ENCODE measurements at regions not wholly inside any gene's neighbourhood (a gene's known extent, or its start where the extent isn't known, plus 50 kb on each side); places are given as distances from the start of the nearest gene placed in this dataset.
"Not testable (repeated sequence)": the region's sequence is repeated elsewhere in the genome, so short reads cannot be mapped to it uniquely, and the experiment has no call there.

DNA sequence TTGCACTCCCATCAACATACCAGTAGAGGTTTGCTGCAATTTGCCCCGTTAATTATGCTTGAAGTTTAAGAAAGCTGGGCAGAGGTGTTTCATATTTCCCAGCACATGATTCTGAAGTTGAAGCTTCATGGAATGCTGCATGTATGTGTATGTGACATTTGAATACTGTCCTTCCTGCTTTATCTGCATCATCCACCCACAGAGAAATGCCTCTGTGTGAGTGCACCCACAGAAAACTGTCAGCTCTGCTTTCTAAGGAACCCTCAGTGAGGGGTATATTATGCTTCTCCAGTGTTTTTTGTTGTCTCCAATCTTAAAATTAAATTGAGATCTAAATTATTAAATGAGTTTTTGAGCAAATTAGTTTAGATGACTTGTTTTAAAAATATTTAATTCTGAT, 358.1 kb upstream of the PIK3R1 start:
- no peaks in the 10 kb centered on the region for H3K36me3 Mint-ChIP-seq (ENCODE audit: insufficient read depth, unreplicated experiment)
- no TSS peak for BruUV-seq (replicated peaks)
- H3K4me1 Mint-ChIP-seq (ENCODE audit: low read depth, unreplicated experiment), result no peaks in the 10 kb centered on the region
- no peak overlapping the region for H3K4me3 Mint-ChIP-seq (ENCODE audit: low read depth, unreplicated experiment)
- H3K27me3 Mint-ChIP-seq (ENCODE audit: unreplicated experiment), result no peaks in the 10 kb centered on the region
- TF ChIP-seq, protein P1, sequence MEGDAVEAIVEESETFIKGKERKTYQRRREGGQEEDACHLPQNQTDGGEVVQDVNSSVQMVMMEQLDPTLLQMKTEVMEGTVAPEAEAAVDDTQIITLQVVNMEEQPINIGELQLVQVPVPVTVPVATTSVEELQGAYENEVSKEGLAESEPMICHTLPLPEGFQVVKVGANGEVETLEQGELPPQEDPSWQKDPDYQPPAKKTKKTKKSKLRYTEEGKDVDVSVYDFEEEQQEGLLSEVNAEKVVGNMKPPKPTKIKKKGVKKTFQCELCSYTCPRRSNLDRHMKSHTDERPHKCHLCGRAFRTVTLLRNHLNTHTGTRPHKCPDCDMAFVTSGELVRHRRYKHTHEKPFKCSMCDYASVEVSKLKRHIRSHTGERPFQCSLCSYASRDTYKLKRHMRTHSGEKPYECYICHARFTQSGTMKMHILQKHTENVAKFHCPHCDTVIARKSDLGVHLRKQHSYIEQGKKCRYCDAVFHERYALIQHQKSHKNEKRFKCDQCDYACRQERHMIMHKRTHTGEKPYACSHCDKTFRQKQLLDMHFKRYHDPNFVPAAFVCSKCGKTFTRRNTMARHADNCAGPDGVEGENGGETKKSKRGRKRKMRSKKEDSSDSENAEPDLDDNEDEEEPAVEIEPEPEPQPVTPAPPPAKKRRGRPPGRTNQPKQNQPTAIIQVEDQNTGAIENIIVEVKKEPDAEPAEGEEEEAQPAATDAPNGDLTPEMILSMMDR (IDR thresholded peaks at IDR 0.05; ENCODE audit: unreplicated experiment), result no peak
- no peaks in the 10 kb centered on the region for H3K9me3 Mint-ChIP-seq (ENCODE audit: low read depth, unreplicated experiment)
- no peak overlapping the region for H3K27ac Mint-ChIP-seq (ENCODE audit: unreplicated experiment)
- no peak for DNase-seq
- CTCF ChIA-PET, result no interaction called here
- intact Hi-C loops (cut with micrococcal nuclease; ENCODE audit: unreplicated experiment), result no loop called here

DNA sequence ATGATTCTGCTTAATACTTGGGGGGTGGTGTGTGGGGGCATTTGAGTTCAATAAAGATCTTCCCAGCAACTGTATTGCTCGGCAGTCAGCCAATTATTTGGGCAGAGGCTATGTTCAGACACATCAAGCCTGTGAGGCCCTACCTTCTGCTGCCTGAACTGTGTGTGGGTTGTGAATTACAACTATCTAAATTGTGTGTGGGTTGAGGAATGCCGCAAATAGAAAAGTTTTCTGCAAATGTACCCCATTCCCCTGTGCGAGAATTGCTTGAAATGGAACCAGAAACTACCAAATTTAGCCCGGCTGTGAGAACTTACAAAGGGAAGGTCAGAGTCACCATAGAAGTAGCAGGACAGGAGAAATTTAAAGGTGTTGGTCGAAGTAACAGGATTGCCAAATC, 360.0 kb upstream of the PIK3R1 start:
- no TSS peak for BruUV-seq (replicated peaks)
- Mint-ChIP-seq H3K27ac (ENCODE audit: unreplicated experiment) (no peak overlapping the region), H3K4me3 (ENCODE audit: low read depth, unreplicated experiment) (no peak overlapping the region), H3K4me1 (ENCODE audit: low read depth, unreplicated experiment) (no peaks in the 10 kb centered on the region), H3K9me3 (ENCODE audit: low read depth, unreplicated experiment) (no peaks in the 10 kb centered on the region), H3K27me3 (ENCODE audit: unreplicated experiment) (no peaks in the 10 kb centered on the region), H3K36me3 (ENCODE audit: insufficient read depth, unreplicated experiment) (no peaks in the 10 kb centered on the region)
- intact Hi-C loops (cut with micrococcal nuclease; ENCODE audit: unreplicated experiment), result no loop called here
- CTCF ChIA-PET, result no interaction called here
- DNase-seq, result no peak
- TF ChIP-seq, protein P1 (IDR thresholded peaks at IDR 0.05; ENCODE audit: unreplicated experiment), result no peak

DNA sequence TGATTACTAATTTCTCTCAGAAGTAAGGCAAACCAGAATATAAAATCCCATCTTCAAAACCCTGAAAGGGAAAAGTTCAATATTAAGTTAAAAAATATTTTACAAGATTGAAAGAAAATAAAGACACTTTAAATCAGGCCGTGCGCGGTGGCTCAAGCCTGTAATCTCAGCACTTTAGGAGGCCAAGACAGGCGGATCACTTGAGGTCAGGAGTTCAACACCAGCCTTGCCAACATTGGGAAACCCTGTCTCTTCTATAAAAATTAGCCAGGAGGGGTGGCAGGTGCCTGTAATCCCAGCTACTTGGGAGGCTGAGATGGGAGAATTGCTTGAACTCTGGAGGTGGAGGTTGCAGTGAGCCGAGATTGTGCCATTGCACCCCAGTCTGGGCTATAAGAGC, 364.6 kb upstream of the PIK3R1 start:
- DNase-seq; BruUV-seq (replicated peaks); H3K9me3 Mint-ChIP-seq (ENCODE audit: low read depth, unreplicated experiment); H3K27me3 Mint-ChIP-seq (ENCODE audit: unreplicated experiment); H3K36me3 Mint-ChIP-seq (ENCODE audit: insufficient read depth, unreplicated experiment); H3K27ac Mint-ChIP-seq (ENCODE audit: unreplicated experiment); H3K4me3 Mint-ChIP-seq (ENCODE audit: low read depth, unreplicated experiment); intact Hi-C loops (cut with micrococcal nuclease; ENCODE audit: unreplicated experiment); CTCF ChIA-PET; H3K4me1 Mint-ChIP-seq (ENCODE audit: low read depth, unreplicated experiment): not testable (repeated sequence)

DNA sequence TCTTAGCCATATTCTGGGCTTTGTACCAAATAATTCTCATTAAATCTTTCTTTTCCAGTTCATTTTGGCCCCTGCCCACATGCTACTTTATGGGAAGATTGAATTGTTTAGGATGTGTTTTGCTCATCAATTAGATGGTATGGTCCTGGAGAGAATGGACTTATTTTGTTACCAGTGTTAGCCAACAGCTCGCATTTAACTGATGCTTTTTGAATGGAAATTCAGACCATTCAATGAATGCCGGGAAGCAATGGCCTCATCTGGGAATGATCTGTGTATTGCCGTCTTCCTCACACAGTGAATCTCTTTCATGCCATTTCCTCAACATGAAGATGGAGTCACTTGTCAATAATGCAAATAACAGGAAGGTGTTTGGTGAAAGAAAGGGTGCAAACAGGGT, 370.6 kb upstream of the PIK3R1 start:
- Mint-ChIP-seq H3K4me1 (ENCODE audit: low read depth, unreplicated experiment) (no peaks in the 10 kb centered on the region), H3K27ac (ENCODE audit: unreplicated experiment) (no peak overlapping the region), H3K4me3 (ENCODE audit: low read depth, unreplicated experiment) (no peak overlapping the region), H3K36me3 (ENCODE audit: insufficient read depth, unreplicated experiment) (no peaks in the 10 kb centered on the region), H3K27me3 (ENCODE audit: unreplicated experiment) (no peaks in the 10 kb centered on the region), H3K9me3 (ENCODE audit: low read depth, unreplicated experiment) (no peaks in the 10 kb centered on the region)
- no peak for DNase-seq
- TF ChIP-seq, protein P1 (IDR thresholded peaks at IDR 0.05; ENCODE audit: unreplicated experiment), result no peak
- intact Hi-C loops (cut with micrococcal nuclease; ENCODE audit: unreplicated experiment), result no loop called here
- no TSS peak for BruUV-seq (replicated peaks)
- CTCF ChIA-PET, result interaction anchor here (1.0 kb wide), 1 partner anchor 16 kb away, joined by 4 read pairs; no protein-coding TSS in a partner anchor

DNA sequence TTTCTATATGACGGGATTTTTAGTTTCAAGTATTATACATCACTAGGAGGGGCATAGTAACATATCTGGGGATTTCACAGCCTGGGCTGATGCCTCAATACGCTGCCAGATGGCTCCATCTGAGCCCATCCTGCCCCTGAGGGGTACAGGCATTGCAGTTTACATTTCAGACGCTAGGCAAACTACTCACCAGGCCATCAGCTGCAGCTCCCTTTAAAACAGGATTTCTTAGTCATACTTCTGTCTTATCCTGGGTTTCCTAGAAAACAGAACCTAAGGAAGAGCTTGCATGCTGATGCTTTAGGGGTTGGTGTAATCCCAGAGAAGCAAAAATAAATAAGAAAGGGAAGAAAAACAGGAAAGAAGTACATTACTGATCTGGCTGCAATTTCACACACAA, 372.8 kb upstream of the PIK3R1 start:
- DNase-seq, result no peak
- CTCF ChIA-PET, result no interaction called here
- BruUV-seq (replicated peaks), result no TSS peak
- no peak overlapping the region for H3K27ac Mint-ChIP-seq (ENCODE audit: unreplicated experiment)
- intact Hi-C loops (cut with micrococcal nuclease; ENCODE audit: unreplicated experiment), result no loop called here
- no peaks in the 10 kb centered on the region for H3K9me3 Mint-ChIP-seq (ENCODE audit: low read depth, unreplicated experiment)
- H3K4me1 Mint-ChIP-seq (ENCODE audit: low read depth, unreplicated experiment), result no peaks in the 10 kb centered on the region
- no peaks in the 10 kb centered on the region for H3K27me3 Mint-ChIP-seq (ENCODE audit: unreplicated experiment)
- TF ChIP-seq, protein P1 (IDR thresholded peaks at IDR 0.05; ENCODE audit: unreplicated experiment), result no peak
- no peak overlapping the region for H3K4me3 Mint-ChIP-seq (ENCODE audit: low read depth, unreplicated experiment)
- no peaks in the 10 kb centered on the region for H3K36me3 Mint-ChIP-seq (ENCODE audit: insufficient read depth, unreplicated experiment)

DNA sequence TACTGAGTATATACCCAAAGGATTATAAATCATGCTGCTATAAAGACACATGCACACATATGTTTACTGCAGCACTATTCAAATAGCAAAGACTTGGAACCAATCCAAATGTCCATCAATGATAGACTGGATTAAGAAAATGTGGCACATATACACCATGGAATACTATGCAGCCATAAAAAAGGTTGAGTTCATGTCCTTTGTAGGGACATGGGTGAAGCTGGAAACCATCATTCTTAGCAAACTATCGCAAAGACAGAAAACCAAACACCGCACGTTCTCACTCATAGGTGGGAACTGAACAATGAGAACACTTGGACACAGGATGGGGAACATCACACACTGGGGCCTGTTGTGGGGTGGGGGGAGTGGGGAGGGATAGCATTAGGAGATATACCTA, 378.3 kb upstream of the PIK3R1 start:
- H3K27me3 Mint-ChIP-seq (ENCODE audit: unreplicated experiment); DNase-seq; BruUV-seq (replicated peaks); H3K27ac Mint-ChIP-seq (ENCODE audit: unreplicated experiment); H3K4me1 Mint-ChIP-seq (ENCODE audit: low read depth, unreplicated experiment); H3K4me3 Mint-ChIP-seq (ENCODE audit: low read depth, unreplicated experiment); intact Hi-C loops (cut with micrococcal nuclease; ENCODE audit: unreplicated experiment); CTCF ChIA-PET; H3K36me3 Mint-ChIP-seq (ENCODE audit: insufficient read depth, unreplicated experiment); H3K9me3 Mint-ChIP-seq (ENCODE audit: low read depth, unreplicated experiment): not testable (repeated sequence)

DNA sequence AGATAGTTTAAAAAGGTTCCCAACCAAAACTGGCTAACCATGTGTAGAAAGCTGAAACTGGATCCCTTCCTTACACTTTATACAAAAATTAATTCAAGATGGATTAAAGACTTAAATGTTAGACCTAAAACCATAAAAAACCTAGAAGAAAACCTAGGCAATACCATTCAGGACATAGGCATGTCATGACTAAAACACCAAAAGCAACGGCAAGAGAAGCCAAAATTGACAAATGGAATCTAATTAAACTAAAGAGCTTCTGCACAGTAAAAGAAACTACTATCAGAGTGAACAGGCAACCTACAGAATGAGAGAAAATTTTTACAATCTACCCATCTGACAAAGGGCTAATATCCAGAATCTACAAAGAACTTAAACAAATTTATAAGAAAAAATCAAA, 379.1 kb upstream of the PIK3R1 start:
- H3K4me1 Mint-ChIP-seq (ENCODE audit: low read depth, unreplicated experiment); H3K4me3 Mint-ChIP-seq (ENCODE audit: low read depth, unreplicated experiment); H3K36me3 Mint-ChIP-seq (ENCODE audit: insufficient read depth, unreplicated experiment); DNase-seq; H3K27me3 Mint-ChIP-seq (ENCODE audit: unreplicated experiment); H3K27ac Mint-ChIP-seq (ENCODE audit: unreplicated experiment); BruUV-seq (replicated peaks); CTCF ChIA-PET; intact Hi-C loops (cut with micrococcal nuclease; ENCODE audit: unreplicated experiment); H3K9me3 Mint-ChIP-seq (ENCODE audit: low read depth, unreplicated experiment): not testable (repeated sequence)
